ENCODE measurements at regions not wholly inside any gene's neighbourhood (a gene's known extent, or its start where the extent isn't known, plus 50 kb on each side); places are given as distances from the start of the nearest gene placed in this dataset.

GRCh38 chr2:153635494-153635893 is 156.9 kb upstream of the RPRM start:
- H3K36me3 ChIP-seq (replicated peaks in 1 of 2; ENCODE audit: control insufficient read depth in 1 of 2, insufficient read depth in 2 of 2, low read length in 2 of 2) = no peaks in the 10 kb centered on the region
- H4K20me1 ChIP-seq (ENCODE audit: insufficient read depth, low read length) = no peaks in the 10 kb centered on the region
- H3K9me3 ChIP-seq (ENCODE audit: low read length) = no peaks in the 10 kb centered on the region
- in situ Hi-C loops (cut with HindIII; ENCODE audit: extremely low pct_ligation_motif_present, low pct_unique_long_range_greater_than_20kb) (no loop called here), intact Hi-C loops (cut with micrococcal nuclease; ENCODE audit: unreplicated experiment) (no loop called here)
- CTCF ChIA-PET (ENCODE audit: low intra/inter-chr PET ratio, low total read pairs) = no interaction called here
- TF ChIP-seq ZNF800 (CRISPR knock-in tag; IDR thresholded peaks at IDR 0.05) = no peak
- no peak for TF ChIP-seq THYN1 (CRISPR knock-in tag; IDR thresholded peaks at IDR 0.05; ENCODE audit: borderline replicate concordance, low read depth)
- TF ChIP-seq ZNF235 (CRISPR knock-in tag; IDR thresholded peaks at IDR 0.05; ENCODE audit: borderline replicate concordance) = no peak
- H3K27me3 ChIP-seq (ENCODE audit: control insufficient read depth in 1 of 2, insufficient read depth in 2 of 2, low read length in 2 of 2) = no peaks in the 10 kb centered on the region
- FAIRE-seq (no peak), ATAC-seq (no peak), DNase-seq (ENCODE audit: low spot score) (no peak)
- no peaks in the 10 kb centered on the region for H3K79me2 ChIP-seq (ENCODE audit: insufficient read depth, low read length)
- H3K27ac ChIP-seq (ENCODE audit: extremely low read length, insufficient read depth, low read length) = no peak overlapping the region
- WGBS (ENCODE audit: low lambda C conversion rate) = 42% methylated on average over 2 of the region's 2 CpGs
- no peak overlapping the region for H3K9ac ChIP-seq (ENCODE audit: insufficient read depth, low read depth, low read length)
- H3K4me1 ChIP-seq (ENCODE audit: insufficient read depth, low read length) = no peaks in the 10 kb centered on the region
- POLR2A ChIA-PET = no interaction called here
- no peak overlapping the region for H3K4me3 ChIP-seq (replicated peaks in 1 of 3; ENCODE audit: insufficient read depth in 1 of 3, low read depth in 2 of 3, low read length in 3 of 3)
- H3K4me2 ChIP-seq (ENCODE audit: low read depth, low read length) = no peak overlapping the region
- no peak overlapping the region for H2AFZ ChIP-seq (ENCODE audit: low read length)
- BruUV-seq (replicated peaks) = no TSS peak

GRCh38 chr2:153641046-153641445 is 162.5 kb upstream of the RPRM start:
- Histone ChIP-seq H3K4me2 (ENCODE audit: low read depth, low read length) (no peak overlapping the region), H3K27me3 (ENCODE audit: control insufficient read depth in 1 of 2, insufficient read depth in 2 of 2, low read length in 2 of 2) (no peaks in the 10 kb centered on the region), H3K9me3 (ENCODE audit: low read length) (no peaks in the 10 kb centered on the region), H4K20me1 (ENCODE audit: insufficient read depth, low read length) (no peaks in the 10 kb centered on the region), H2AFZ (ENCODE audit: low read length) (no peak overlapping the region), H3K27ac (ENCODE audit: extremely low read length, insufficient read depth, low read length) (no peak overlapping the region), H3K9ac (ENCODE audit: insufficient read depth, low read depth, low read length) (no peak overlapping the region), H3K4me1 (ENCODE audit: insufficient read depth, low read length) (no peaks in the 10 kb centered on the region), H3K36me3 (replicated peaks in 1 of 2; ENCODE audit: control insufficient read depth in 1 of 2, insufficient read depth in 2 of 2, low read length in 2 of 2) (no peaks in the 10 kb centered on the region), H3K79me2 (ENCODE audit: insufficient read depth, low read length) (no peaks in the 10 kb centered on the region), H3K4me3 (replicated peaks in 1 of 3; ENCODE audit: insufficient read depth in 1 of 3, low read depth in 2 of 3, low read length in 3 of 3) (no peak overlapping the region)
- WGBS (ENCODE audit: low lambda C conversion rate) = 46% methylated on average over 2 of the region's 2 CpGs
- DNase-seq (ENCODE audit: low spot score) = no peak
- ChIA-PET CTCF (ENCODE audit: low intra/inter-chr PET ratio, low total read pairs) (no interaction called here), POLR2A (no interaction called here)
- in situ Hi-C loops (cut with HindIII; ENCODE audit: extremely low pct_ligation_motif_present, low pct_unique_long_range_greater_than_20kb) = no loop called here
- no peak for TF ChIP-seq IRF9 (CRISPR knock-in tag; IDR thresholded peaks at IDR 0.05; ENCODE audit: borderline replicate concordance)
- TF ChIP-seq ZNF576 (CRISPR knock-in tag; IDR thresholded peaks at IDR 0.05) = no peak
- no peak for TF ChIP-seq CREB1 (IDR thresholded peaks at IDR 0.05)
- TF ChIP-seq CREB1 (CRISPR knock-in tag; IDR thresholded peaks at IDR 0.05) = no peak
- no peak for TF ChIP-seq ZNF558 (CRISPR knock-in tag; IDR thresholded peaks at IDR 0.05; ENCODE audit: borderline replicate concordance)
- TF ChIP-seq DDIT3 (CRISPR knock-in tag; IDR thresholded peaks at IDR 0.05) = no peak
- no TSS peak for BruUV-seq (replicated peaks)
- no peak for ATAC-seq
- intact Hi-C loops (cut with micrococcal nuclease; ENCODE audit: unreplicated experiment) = no loop called here
- FAIRE-seq = no peak
